ENCODE measurements at regions not wholly inside any gene's neighbourhood (a gene's known extent, or its start where the extent isn't known, plus 50 kb on each side); places are given as distances from the start of the nearest gene placed in this dataset.

- intact Hi-C loops (cut with DNase I) = no loop called here
- TF ChIP-seq CTCF (IDR thresholded peaks at IDR 0.05) = no peak
- H3K27ac ChIP-seq = no peak overlapping the region
- H3K9me3 ChIP-seq = no peaks in the 10 kb centered on the region
- no peaks in the 10 kb centered on the region for H3K27me3 ChIP-seq (ENCODE audit: low read depth)
- H3K4me1 ChIP-seq = no peaks in the 10 kb centered on the region
- H3K36me3 ChIP-seq = no peaks in the 10 kb centered on the region
- ATAC-seq = no peak
- H3K4me3 ChIP-seq = no peak overlapping the region
- DNase-seq = no peak
Measured at GRCh38 chr17:71910002-71910401, 210.8 kb upstream of the SOX9 start.

- intact Hi-C loops (cut with DNase I) = no loop called here
- ATAC-seq (no peak), DNase-seq (no peak)
- Histone ChIP-seq H3K27ac (no peak overlapping the region), H3K36me3 (no peaks in the 10 kb centered on the region), H3K27me3 (ENCODE audit: low read depth) (no peaks in the 10 kb centered on the region), H3K4me1 (no peaks in the 10 kb centered on the region), H3K9me3 (no peaks in the 10 kb centered on the region), H3K4me3 (no peak overlapping the region)
- TF ChIP-seq CTCF (IDR thresholded peaks at IDR 0.05) = no peak
Measured at GRCh38 chr17:71914042-71914441, 206.8 kb upstream of the SOX9 start.

- no peak for ATAC-seq
- no peaks in the 10 kb centered on the region for H3K27me3 ChIP-seq (ENCODE audit: low read depth)
- no peak overlapping the region for H3K4me3 ChIP-seq
- no peak overlapping the region for H3K27ac ChIP-seq
- H3K9me3 ChIP-seq = no peaks in the 10 kb centered on the region
- no peak for TF ChIP-seq CTCF (IDR thresholded peaks at IDR 0.05)
- no peak for DNase-seq
- no peaks in the 10 kb centered on the region for H3K36me3 ChIP-seq
- intact Hi-C loops (cut with DNase I) = no loop called here
- no peaks in the 10 kb centered on the region for H3K4me1 ChIP-seq
Measured at GRCh38 chr17:71914812-71915211, 206.0 kb upstream of the SOX9 start.

GRCh38 chr17:71917715-71918114 is 203.1 kb upstream of the SOX9 start:
- no peak for TF ChIP-seq CTCF (IDR thresholded peaks at IDR 0.05)
- Histone ChIP-seq H3K27me3 (ENCODE audit: low read depth) (no peaks in the 10 kb centered on the region), H3K4me3 (no peak overlapping the region), H3K36me3 (no peaks in the 10 kb centered on the region), H3K4me1 (no peaks in the 10 kb centered on the region), H3K9me3 (no peaks in the 10 kb centered on the region), H3K27ac (no peak overlapping the region)
- intact Hi-C loops (cut with DNase I) = no loop called here
- DNase-seq = no peak
- ATAC-seq = no peak

GRCh38 chr17:71919186-71919585 is 201.6 kb upstream of the SOX9 start:
- intact Hi-C loops (cut with DNase I) = no loop called here
- DNase-seq = no peak
- no peaks in the 10 kb centered on the region for H3K27me3 ChIP-seq (ENCODE audit: low read depth)
- no peak for TF ChIP-seq CTCF (IDR thresholded peaks at IDR 0.05)
- H3K4me3 ChIP-seq = no peak overlapping the region
- H3K9me3 ChIP-seq = no peaks in the 10 kb centered on the region
- H3K36me3 ChIP-seq = no peaks in the 10 kb centered on the region
- H3K27ac ChIP-seq = no peak overlapping the region
- ATAC-seq = no peak
- no peaks in the 10 kb centered on the region for H3K4me1 ChIP-seq

- ATAC-seq (no peak), DNase-seq (no peak)
- H3K4me1 ChIP-seq = no peaks in the 10 kb centered on the region
- no peak overlapping the region for H3K4me3 ChIP-seq
- intact Hi-C loops (cut with DNase I) = no loop called here
- TF ChIP-seq CTCF (IDR thresholded peaks at IDR 0.05) = no peak
- no peaks in the 10 kb centered on the region for H3K9me3 ChIP-seq
- H3K36me3 ChIP-seq = no peaks in the 10 kb centered on the region
- no peaks in the 10 kb centered on the region for H3K27me3 ChIP-seq (ENCODE audit: low read depth)
- H3K27ac ChIP-seq = no peak overlapping the region
Measured at GRCh38 chr17:71919896-71920295, 200.9 kb upstream of the SOX9 start.

Measured in lower lobe of right lung (tissue), 2 donors.